ENCODE measurements at regions not wholly inside any gene's neighbourhood (a gene's known extent, or its start where the extent isn't known, plus 50 kb on each side); places are given as distances from the start of the nearest gene placed in this dataset.

GRCh38 chr2:174682007-174682577 lies 82.2 kb downstream of the CHRNA1 start:
- ATAC-seq (no peak), DNase-seq (ENCODE audit: low read depth, low spot score) (no peak)
- Histone ChIP-seq H3K79me2 (ENCODE audit: insufficient read depth, low read length) (no peaks in the 10 kb centered on the region), H3K4me3 (replicated peaks in 1 of 2; ENCODE audit: low read depth in 1 of 2, low read length in 2 of 2) (no peak overlapping the region), H4K20me1 (ENCODE audit: insufficient read depth) (no peaks in the 10 kb centered on the region), H3K27me3 (ENCODE audit: insufficient read depth, low read length) (peaks cover 14% of the 10 kb centered on the region; the same call in 1 of the 2 replicates), H3K9me3 (ENCODE audit: control insufficient read depth in 1 of 2, insufficient read depth in 1 of 2, low read depth in 1 of 2, low read length in 2 of 2) (no peaks in the 10 kb centered on the region), H3K4me1 (ENCODE audit: control insufficient read depth in 1 of 2, insufficient read depth in 2 of 2, low read length in 2 of 2) (no peaks in the 10 kb centered on the region), H3K27ac (ENCODE audit: low read depth, low read length) (no peak overlapping the region), H3K36me3 (ENCODE audit: control insufficient read depth in 1 of 2, insufficient read depth in 2 of 2, low read length in 2 of 2) (no peaks in the 10 kb centered on the region), H3K9ac (ENCODE audit: low read length) (no peak overlapping the region), H2AFZ (ENCODE audit: low read depth, low read length, poor library complexity, severe bottlenecking) (no peak overlapping the region), H3K9me2 (ENCODE audit: insufficient read depth) (no peaks in the 10 kb centered on the region), H3K4me2 (ENCODE audit: low read length) (no peak overlapping the region)
- no TSS peak for BruUV-seq (replicated peaks)
- POLR2A ChIA-PET: no interaction called here
- intact Hi-C loops (cut with micrococcal nuclease): no loop called here
- RAD21 ChIA-PET (ENCODE audit: low non-redundant PET in 1 of 2, low total read pairs in 2 of 2, uncharacterized antibody in 2 of 2, unreplicated experiment in 2 of 2): no interaction called here
- TF ChIP-seq ZBTB33 (IDR thresholded peaks at IDR 0.05; ENCODE audit: extremely low read depth, insufficient replicate concordance, low read length) (no peak), CBX3 (IDR thresholded peaks at IDR 0.05; ENCODE audit: low read depth) (no peak), SRF (IDR thresholded peaks at IDR 0.05; ENCODE audit: low read depth) (no peak), ATF3 (IDR thresholded peaks at IDR 0.05) (no peak), SIN3A (IDR thresholded peaks at IDR 0.05; ENCODE audit: low read depth) (no peak), CEBPB (IDR thresholded peaks at IDR 0.05; ENCODE audit: low read depth) (no peak), ELF1 (IDR thresholded peaks at IDR 0.05; ENCODE audit: borderline replicate concordance, low read depth) (no peak), SP1 (IDR thresholded peaks at IDR 0.05; ENCODE audit: low read depth) (no peak), CTCF (IDR thresholded peaks at IDR 0.05 in 2 of 3, conservative IDR thresholded peaks at IDR 0.05 in 1 of 3; ENCODE audit: borderline replicate concordance in 1 of 3, insufficient read depth in 1 of 3, low read depth in 2 of 3, low read length in 2 of 3) (no peak)
- CTCF ChIA-PET: interaction anchor here (1.8 kb wide), 1 partner anchor 15 kb away, joined by 5 read pairs; no protein-coding TSS in a partner anchor
